A673 (cell line): ENCODE measurements at regions not wholly inside any gene's neighbourhood (a gene's known extent, or its start where the extent isn't known, plus 50 kb on each side); places are given as distances from the start of the nearest gene placed in this dataset.

Source experiments
- CTCF ChIP-seq: fragments of 300-800, 200-600 bp; sonication (generic); conservative IDR thresholded peaks from 2 replicates; pipeline ENCODE4 v1.5.1; 2017; ENCODE audit warnings: low read depth, mild to moderate bottlenecking, antibody characterized with exemption, low read length, moderate library complexity, mixed read lengths
- EZH2 ChIP-seq: fragments of 200-600 bp; sonication (generic); IDR thresholded peaks from 2 replicates; pipeline ENCODE4 v1.6.1; 2017; ENCODE audit warnings: borderline replicate concordance, low read depth, mild to moderate bottlenecking, mixed read lengths, antibody characterized with exemption, low read length; ENCODE audit not compliant: poor library complexity, severe bottlenecking

- TF ChIP-seq CTCF (no peak), EZH2 (no peak)
These were observed 169.4 kb upstream of the PPP1R26 start for GRCh38 chr9:135310134-135310533.
